ENCODE measurements at regions not wholly inside any gene's neighbourhood (a gene's known extent, or its start where the extent isn't known, plus 50 kb on each side); places are given as distances from the start of the nearest gene placed in this dataset.

DNA sequence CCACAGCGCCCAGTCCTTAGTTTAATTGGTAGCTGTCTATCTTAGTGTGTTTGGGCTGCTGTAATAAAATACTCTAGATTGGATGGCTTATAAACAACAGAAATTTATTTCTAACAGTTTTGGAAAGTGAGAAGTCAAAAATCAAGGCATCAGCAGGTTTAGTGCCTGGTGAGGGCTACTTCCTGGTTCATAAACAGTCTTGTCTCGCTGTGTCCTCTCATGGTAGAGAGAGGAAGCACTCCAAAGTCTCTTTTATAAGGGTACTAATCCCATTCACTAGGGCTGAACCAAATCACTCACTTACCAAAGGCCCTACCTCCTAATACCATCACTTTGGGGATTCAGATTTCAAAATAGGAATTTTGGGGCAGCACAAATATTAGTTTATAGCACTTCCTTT is 336.9 kb upstream of the RSPO3 start:
- FAIRE-seq (no peak), DNase-seq (ENCODE audit: low read depth) (no peak)
- Histone ChIP-seq H3K4me1 (ENCODE audit: insufficient read depth, low read length) (no peaks in the 10 kb centered on the region), H3K36me3 (ENCODE audit: insufficient read depth, low read length) (no peaks in the 10 kb centered on the region), H3K4me3 (ENCODE audit: insufficient read depth, low read depth, low read length) (no peak overlapping the region), H3K79me2 (ENCODE audit: insufficient read depth, low read length) (no peaks in the 10 kb centered on the region), H3K9me3 (ENCODE audit: insufficient read depth, low read depth, low read length) (no peaks in the 10 kb centered on the region), H4K20me1 (ENCODE audit: insufficient read depth, low read length) (no peaks in the 10 kb centered on the region), H3K9ac (ENCODE audit: low read length) (no peak overlapping the region), H3K27me3 (ENCODE audit: insufficient read depth, low read length) (no peaks in the 10 kb centered on the region), H3K4me2 (ENCODE audit: low read length) (no peak overlapping the region), H2AFZ (ENCODE audit: low read depth, low read length) (no peak overlapping the region), H3K27ac (ENCODE audit: low read depth, low read length) (no peak overlapping the region)
- Mint-ChIP-seq H3K27me3 (ENCODE audit: low read depth, unreplicated experiment) (peaks cover 2% of the 10 kb centered on the region), H3K4me1 (ENCODE audit: low read depth, unreplicated experiment) (no peaks in the 10 kb centered on the region), H3K36me3 (ENCODE audit: low read depth, unreplicated experiment) (no peaks in the 10 kb centered on the region), H3K27ac (ENCODE audit: unreplicated experiment) (no peak overlapping the region), H3K9me3 (ENCODE audit: unreplicated experiment) (no peaks in the 10 kb centered on the region), H3K4me3 (ENCODE audit: unreplicated experiment) (no peak overlapping the region)
- TF ChIP-seq EZH2 (IDR thresholded peaks at IDR 0.05; ENCODE audit: insufficient read depth, low read length), result no peak
- TF ChIP-seq, protein P1, sequence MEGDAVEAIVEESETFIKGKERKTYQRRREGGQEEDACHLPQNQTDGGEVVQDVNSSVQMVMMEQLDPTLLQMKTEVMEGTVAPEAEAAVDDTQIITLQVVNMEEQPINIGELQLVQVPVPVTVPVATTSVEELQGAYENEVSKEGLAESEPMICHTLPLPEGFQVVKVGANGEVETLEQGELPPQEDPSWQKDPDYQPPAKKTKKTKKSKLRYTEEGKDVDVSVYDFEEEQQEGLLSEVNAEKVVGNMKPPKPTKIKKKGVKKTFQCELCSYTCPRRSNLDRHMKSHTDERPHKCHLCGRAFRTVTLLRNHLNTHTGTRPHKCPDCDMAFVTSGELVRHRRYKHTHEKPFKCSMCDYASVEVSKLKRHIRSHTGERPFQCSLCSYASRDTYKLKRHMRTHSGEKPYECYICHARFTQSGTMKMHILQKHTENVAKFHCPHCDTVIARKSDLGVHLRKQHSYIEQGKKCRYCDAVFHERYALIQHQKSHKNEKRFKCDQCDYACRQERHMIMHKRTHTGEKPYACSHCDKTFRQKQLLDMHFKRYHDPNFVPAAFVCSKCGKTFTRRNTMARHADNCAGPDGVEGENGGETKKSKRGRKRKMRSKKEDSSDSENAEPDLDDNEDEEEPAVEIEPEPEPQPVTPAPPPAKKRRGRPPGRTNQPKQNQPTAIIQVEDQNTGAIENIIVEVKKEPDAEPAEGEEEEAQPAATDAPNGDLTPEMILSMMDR (IDR thresholded peaks at IDR 0.05; ENCODE audit: insufficient read depth, low read depth, low read length), result no peak

DNA sequence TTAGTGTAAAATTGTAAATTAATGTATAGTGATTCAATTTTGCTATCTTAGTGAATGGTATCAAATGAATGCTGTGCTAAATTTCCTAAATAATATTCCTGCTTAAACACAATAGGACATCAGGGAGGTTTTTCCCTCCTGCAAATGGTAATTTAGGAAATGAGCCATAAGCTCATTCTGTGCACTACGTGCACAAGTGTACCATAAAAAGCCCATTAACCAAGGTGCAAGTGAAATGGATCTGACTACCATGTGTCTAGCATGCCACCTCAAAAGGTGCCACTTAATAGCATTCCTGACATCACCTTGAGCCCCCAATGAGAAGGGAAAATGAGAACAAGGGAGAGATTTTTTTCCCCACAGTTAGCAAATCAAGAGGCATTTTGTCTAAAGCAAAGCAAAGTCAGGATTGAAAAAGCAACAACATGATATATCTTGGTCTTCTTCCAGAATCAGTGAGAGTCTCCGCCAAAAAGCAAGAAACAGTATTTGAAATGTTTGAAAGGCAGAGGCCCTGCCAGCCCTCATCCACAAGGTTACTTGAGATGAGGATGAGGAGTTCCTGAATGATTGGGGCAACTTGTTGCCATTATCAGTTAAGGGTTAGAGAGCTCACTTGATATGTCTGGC is 334.2 kb upstream of the RSPO3 start:
- H3K27ac ChIP-seq (ENCODE audit: low read depth, low read length), result no peak overlapping the region
- H3K27me3 Mint-ChIP-seq (ENCODE audit: low read depth, unreplicated experiment), result peaks cover 2% of the 10 kb centered on the region

DNA sequence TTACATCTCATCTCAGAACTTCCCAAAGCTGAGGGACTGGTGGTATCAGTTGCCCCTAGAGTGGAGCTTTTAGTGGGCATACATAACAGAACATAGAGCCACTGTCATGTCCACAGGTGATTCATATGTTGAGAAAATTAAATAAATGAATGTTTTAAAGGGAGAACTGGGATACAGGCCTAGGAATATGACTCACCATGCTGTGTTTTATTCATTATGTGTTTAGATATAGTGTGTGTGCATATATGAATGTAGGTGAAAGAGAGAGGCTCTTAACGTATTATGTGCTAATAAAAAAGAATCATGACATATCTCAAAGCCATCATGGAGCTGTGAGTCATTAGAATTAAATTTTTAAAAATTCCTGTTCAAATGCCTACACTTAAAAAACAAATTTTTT is 332.2 kb upstream of the RSPO3 start:
- no peak overlapping the region for H3K4me3 ChIP-seq (ENCODE audit: insufficient read depth, low read depth, low read length)
- H3K79me2 ChIP-seq (ENCODE audit: insufficient read depth, low read length), result no peaks in the 10 kb centered on the region
- no peak overlapping the region for H3K27ac ChIP-seq (ENCODE audit: low read depth, low read length)
- Mint-ChIP-seq H3K9me3 (ENCODE audit: unreplicated experiment) (no peaks in the 10 kb centered on the region), H3K36me3 (ENCODE audit: low read depth, unreplicated experiment) (no peaks in the 10 kb centered on the region), H3K4me3 (ENCODE audit: unreplicated experiment) (no peak overlapping the region), H3K27me3 (ENCODE audit: low read depth, unreplicated experiment) (peaks cover 2% of the 10 kb centered on the region), H3K4me1 (ENCODE audit: low read depth, unreplicated experiment) (no peaks in the 10 kb centered on the region), H3K27ac (ENCODE audit: unreplicated experiment) (no peak overlapping the region)
- H3K9me3 ChIP-seq (ENCODE audit: insufficient read depth, low read depth, low read length), result no peaks in the 10 kb centered on the region
- H3K9ac ChIP-seq (ENCODE audit: low read length), result no peak overlapping the region
- H3K27me3 ChIP-seq (ENCODE audit: insufficient read depth, low read length), result no peaks in the 10 kb centered on the region
- H4K20me1 ChIP-seq (ENCODE audit: insufficient read depth, low read length), result no peaks in the 10 kb centered on the region
- TF ChIP-seq, protein P1 (IDR thresholded peaks at IDR 0.05; ENCODE audit: insufficient read depth, low read depth, low read length), result no peak
- no peak for TF ChIP-seq EZH2 (IDR thresholded peaks at IDR 0.05; ENCODE audit: insufficient read depth, low read length)
- no peak for FAIRE-seq
- no peak overlapping the region for H2AFZ ChIP-seq (ENCODE audit: low read depth, low read length)
- no peaks in the 10 kb centered on the region for H3K4me1 ChIP-seq (ENCODE audit: insufficient read depth, low read length)
- H3K36me3 ChIP-seq (ENCODE audit: insufficient read depth, low read length), result no peaks in the 10 kb centered on the region
- no peak overlapping the region for H3K4me2 ChIP-seq (ENCODE audit: low read length)
- DNase-seq (ENCODE audit: low read depth), result peak; percentile 3

More for the DNA sequence above, 334.2 kb upstream of the RSPO3 start:
- H2AFZ ChIP-seq (ENCODE audit: low read depth, low read length), result no peak overlapping the region
- no peaks in the 10 kb centered on the region for H3K27me3 ChIP-seq (ENCODE audit: insufficient read depth, low read length)
- Mint-ChIP-seq H3K4me3 (ENCODE audit: unreplicated experiment) (no peak overlapping the region), H3K4me1 (ENCODE audit: low read depth, unreplicated experiment) (no peaks in the 10 kb centered on the region), H3K36me3 (ENCODE audit: low read depth, unreplicated experiment) (no peaks in the 10 kb centered on the region), H3K27ac (ENCODE audit: unreplicated experiment) (no peak overlapping the region), H3K9me3 (ENCODE audit: unreplicated experiment) (no peaks in the 10 kb centered on the region)
- no peak overlapping the region for H3K4me3 ChIP-seq (ENCODE audit: insufficient read depth, low read depth, low read length)
- H3K36me3 ChIP-seq (ENCODE audit: insufficient read depth, low read length), result no peaks in the 10 kb centered on the region
- H3K9me3 ChIP-seq (ENCODE audit: insufficient read depth, low read depth, low read length), result no peaks in the 10 kb centered on the region
- H3K4me1 ChIP-seq (ENCODE audit: insufficient read depth, low read length), result no peaks in the 10 kb centered on the region
- TF ChIP-seq, protein P1 (IDR thresholded peaks at IDR 0.05; ENCODE audit: insufficient read depth, low read depth, low read length), result no peak
- TF ChIP-seq EZH2 (IDR thresholded peaks at IDR 0.05; ENCODE audit: insufficient read depth, low read length), result no peak
- no peak overlapping the region for H3K4me2 ChIP-seq (ENCODE audit: low read length)
- no peaks in the 10 kb centered on the region for H4K20me1 ChIP-seq (ENCODE audit: insufficient read depth, low read length)
- H3K79me2 ChIP-seq (ENCODE audit: insufficient read depth, low read length), result no peaks in the 10 kb centered on the region
- DNase-seq (ENCODE audit: low read depth), result no peak
- no peak for FAIRE-seq
- H3K9ac ChIP-seq (ENCODE audit: low read length), result no peak overlapping the region
